HFFc6 (cell line): ENCODE measurements at regions not wholly inside any gene's neighbourhood (a gene's known extent, or its start where the extent isn't known, plus 50 kb on each side); places are given as distances from the start of the nearest gene placed in this dataset.

Source experiments
- DNase-seq: peaks from one replicate; pipeline ENCODE4 v3.0.0-alpha.2; 2018
- H3K27ac Mint-ChIP-seq: 2 replicates; pipeline ENCODE4 v1.8.0; 2020; ENCODE audit warnings: mild to moderate bottlenecking, mixed read lengths
- H3K27me3 Mint-ChIP-seq: 2 replicates; pipeline ENCODE4 v1.8.0; 2021; ENCODE audit warnings: mild to moderate bottlenecking, moderate library complexity, mixed read lengths; ENCODE audit not compliant: insufficient read depth
- H3K36me3 Mint-ChIP-seq: 2 replicates; pipeline ENCODE4 v1.8.0; 2021; ENCODE audit warnings: low read depth, mixed read lengths
- H3K4me1 Mint-ChIP-seq: 2 replicates; pipeline ENCODE4 v1.8.0; 2020; ENCODE audit warnings: low read depth, mixed read lengths
- H3K4me3 Mint-ChIP-seq: 2 replicates; pipeline ENCODE4 v1.8.0; 2020; ENCODE audit warnings: mild to moderate bottlenecking, moderate library complexity, mixed read lengths
- H3K9me3 Mint-ChIP-seq: 2 replicates; pipeline ENCODE4 v1.8.0; 2020; ENCODE audit warnings: mild to moderate bottlenecking, mixed read lengths
- TF ChIP-seq, protein P1 (sequence below): fragments of 200-600 bp; sonication (generic); IDR thresholded peaks from 2 replicates; pipeline ENCODE4 v1.5.0; 2021; ENCODE audit warnings: antibody characterized with exemption, mild to moderate bottlenecking

DNA sequence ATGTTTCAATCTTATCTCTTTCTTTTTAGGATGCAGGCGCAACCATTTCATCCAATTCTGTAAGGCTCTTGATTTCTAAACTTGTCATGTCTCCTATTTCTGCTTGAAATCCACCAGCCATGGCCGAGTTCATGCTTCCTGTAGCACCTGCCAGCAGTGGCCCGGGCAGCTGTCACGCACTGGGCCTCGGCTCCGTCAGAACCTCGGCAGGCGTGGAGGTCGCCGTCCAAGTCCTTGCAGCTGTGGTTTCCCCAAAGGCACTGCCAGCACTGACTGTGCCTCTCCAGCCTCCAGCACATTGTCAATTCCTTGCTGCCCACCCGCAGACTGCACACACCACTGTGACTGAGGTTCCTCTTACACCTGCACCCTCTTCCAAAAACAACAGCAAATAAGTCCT is 188.7 kb upstream of the SALL3 start:
- no peak for DNase-seq
- no peaks in the 10 kb centered on the region for H3K4me1 Mint-ChIP-seq
- peaks cover 2% of the 10 kb centered on the region; the same call in 1 of the 2 replicates for H3K27me3 Mint-ChIP-seq
- peaks cover 5% of the 10 kb centered on the region for H3K36me3 Mint-ChIP-seq
- H3K4me3 Mint-ChIP-seq = no peak overlapping the region
- TF ChIP-seq, protein P1, sequence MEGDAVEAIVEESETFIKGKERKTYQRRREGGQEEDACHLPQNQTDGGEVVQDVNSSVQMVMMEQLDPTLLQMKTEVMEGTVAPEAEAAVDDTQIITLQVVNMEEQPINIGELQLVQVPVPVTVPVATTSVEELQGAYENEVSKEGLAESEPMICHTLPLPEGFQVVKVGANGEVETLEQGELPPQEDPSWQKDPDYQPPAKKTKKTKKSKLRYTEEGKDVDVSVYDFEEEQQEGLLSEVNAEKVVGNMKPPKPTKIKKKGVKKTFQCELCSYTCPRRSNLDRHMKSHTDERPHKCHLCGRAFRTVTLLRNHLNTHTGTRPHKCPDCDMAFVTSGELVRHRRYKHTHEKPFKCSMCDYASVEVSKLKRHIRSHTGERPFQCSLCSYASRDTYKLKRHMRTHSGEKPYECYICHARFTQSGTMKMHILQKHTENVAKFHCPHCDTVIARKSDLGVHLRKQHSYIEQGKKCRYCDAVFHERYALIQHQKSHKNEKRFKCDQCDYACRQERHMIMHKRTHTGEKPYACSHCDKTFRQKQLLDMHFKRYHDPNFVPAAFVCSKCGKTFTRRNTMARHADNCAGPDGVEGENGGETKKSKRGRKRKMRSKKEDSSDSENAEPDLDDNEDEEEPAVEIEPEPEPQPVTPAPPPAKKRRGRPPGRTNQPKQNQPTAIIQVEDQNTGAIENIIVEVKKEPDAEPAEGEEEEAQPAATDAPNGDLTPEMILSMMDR = no peak
- no peak overlapping the region for H3K27ac Mint-ChIP-seq
- peaks cover 48% of the 10 kb centered on the region for H3K9me3 Mint-ChIP-seq

DNA sequence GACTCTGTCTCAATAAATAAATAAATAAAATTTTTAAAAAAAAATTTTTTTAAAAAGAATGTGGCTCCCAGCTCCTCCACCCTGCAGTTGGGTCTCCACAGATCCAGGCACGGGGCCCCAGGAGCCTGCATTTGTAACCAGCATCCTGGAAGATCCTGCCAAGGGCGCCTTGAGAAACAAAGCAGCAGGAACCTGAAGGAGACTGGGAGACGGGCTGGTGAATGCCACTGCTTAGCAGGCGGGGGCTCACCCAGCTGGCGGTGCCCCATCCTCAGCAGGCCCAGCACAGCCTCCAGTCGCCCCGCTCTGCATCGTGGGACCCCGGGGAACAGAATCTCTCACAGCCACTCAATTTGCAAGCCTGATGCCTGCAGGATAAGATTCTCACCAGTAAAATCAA is 187.5 kb upstream of the SALL3 start:
- DNase-seq = no peak
- no peaks in the 10 kb centered on the region for H3K4me1 Mint-ChIP-seq
- no peak overlapping the region for H3K27ac Mint-ChIP-seq
- TF ChIP-seq, protein P1 = no peak
- H3K27me3 Mint-ChIP-seq = peaks cover 7% of the 10 kb centered on the region; the same call in 1 of the 2 replicates
- peaks cover 12% of the 10 kb centered on the region for H3K36me3 Mint-ChIP-seq
- no peak overlapping the region for H3K4me3 Mint-ChIP-seq
- H3K9me3 Mint-ChIP-seq = peaks cover 52% of the 10 kb centered on the region

DNA sequence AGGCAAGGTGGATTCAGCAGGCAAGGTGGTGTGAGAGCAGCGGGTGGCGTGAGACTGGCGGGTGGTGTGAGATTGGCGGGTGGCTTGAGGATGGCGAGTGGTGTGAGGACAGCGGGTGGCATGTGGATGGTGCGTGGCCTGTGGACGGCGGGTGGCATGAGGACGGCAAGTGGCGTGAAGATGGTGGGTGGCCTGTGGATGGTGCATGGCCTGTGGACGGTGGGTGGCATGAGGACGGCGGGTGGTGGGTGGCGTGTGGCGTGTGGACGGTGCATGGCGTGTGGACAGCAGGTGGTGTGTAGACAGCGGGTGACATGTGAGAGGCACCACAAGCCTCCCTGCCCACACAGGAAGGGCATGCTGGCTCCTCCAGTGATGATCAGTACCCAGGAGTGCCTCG is 186.9 kb upstream of the SALL3 start:
- no peak for DNase-seq
- H3K27me3 Mint-ChIP-seq = peaks cover 7% of the 10 kb centered on the region; the same call in 1 of the 2 replicates
- peaks cover 12% of the 10 kb centered on the region for H3K36me3 Mint-ChIP-seq
- no peaks in the 10 kb centered on the region for H3K4me1 Mint-ChIP-seq
- TF ChIP-seq, protein P1 = no peak
- no peak overlapping the region for H3K27ac Mint-ChIP-seq
- no peak overlapping the region for H3K4me3 Mint-ChIP-seq
- peaks cover 53% of the 10 kb centered on the region for H3K9me3 Mint-ChIP-seq

DNA sequence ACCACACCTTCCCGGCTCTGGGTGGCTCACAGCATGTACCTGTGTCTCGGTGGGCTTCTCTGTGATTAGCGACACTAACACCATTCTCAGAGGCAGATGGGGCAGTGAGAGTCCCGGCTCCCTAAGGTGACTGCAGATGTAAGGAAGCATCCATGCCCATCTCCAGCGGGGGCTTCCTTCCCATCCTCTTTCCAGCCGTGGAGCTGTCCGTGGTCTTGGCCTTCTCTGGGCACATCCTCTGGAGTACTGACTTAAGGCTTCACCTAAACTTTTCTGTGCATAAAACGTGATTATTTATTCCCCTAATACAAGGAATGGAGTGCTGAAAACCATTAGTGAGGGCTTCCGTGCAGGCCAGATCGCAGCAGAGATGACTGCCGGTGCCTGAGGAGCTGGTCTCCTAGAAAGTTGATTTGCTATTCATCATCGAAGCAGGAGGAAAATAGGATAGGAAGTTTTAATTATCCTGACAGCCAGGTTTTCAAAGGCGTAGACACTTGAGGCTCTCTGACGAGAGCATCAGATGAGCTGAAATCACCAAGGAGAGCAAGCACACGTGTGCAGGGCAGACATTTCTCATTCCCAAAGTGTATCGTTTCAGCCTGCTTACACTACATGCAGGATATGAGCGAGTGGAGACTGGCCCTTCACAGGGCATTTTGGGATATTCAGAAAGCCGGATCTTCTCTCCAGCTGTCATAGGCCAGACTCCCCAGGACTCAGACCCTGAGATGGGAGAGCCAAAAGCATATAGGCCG is 186.1 kb upstream of the SALL3 start:
- no peak overlapping the region for H3K4me3 Mint-ChIP-seq

DNA sequence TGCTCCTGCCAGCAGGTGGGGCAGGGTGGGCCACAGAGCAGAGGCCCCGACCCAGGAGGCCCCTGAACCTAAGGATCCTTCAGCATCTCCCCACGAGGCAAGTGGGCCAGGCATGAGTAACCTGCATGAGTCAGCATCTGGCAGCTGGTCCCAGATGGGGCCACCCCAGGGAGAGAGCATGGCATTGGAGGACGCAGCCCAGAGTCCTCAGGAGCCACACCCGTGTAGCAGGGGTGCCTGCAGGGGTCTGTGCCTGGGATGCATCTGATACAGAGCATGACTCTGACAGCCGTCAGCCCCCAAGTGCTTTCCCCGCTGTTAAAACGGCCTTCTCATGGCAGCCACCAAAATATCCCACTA is 185.6 kb upstream of the SALL3 start:
- Mint-ChIP-seq H3K4me3 (no peak overlapping the region), H3K36me3 (peaks cover 12% of the 10 kb centered on the region), H3K9me3 (peaks cover 52% of the 10 kb centered on the region), H3K4me1 (no peaks in the 10 kb centered on the region), H3K27ac (no peak overlapping the region), H3K27me3 (peaks cover 7% of the 10 kb centered on the region; the same call in 1 of the 2 replicates)
- TF ChIP-seq, protein P1 = no peak
- no peak for DNase-seq

More for the DNA sequence above, 186.1 kb upstream of the SALL3 start:
- TF ChIP-seq, protein P1 = no peak
- peaks cover 51% of the 10 kb centered on the region for H3K9me3 Mint-ChIP-seq
- peaks cover 7% of the 10 kb centered on the region; the same call in 1 of the 2 replicates for H3K27me3 Mint-ChIP-seq
- no peak for DNase-seq
- H3K27ac Mint-ChIP-seq = no peak overlapping the region
- H3K36me3 Mint-ChIP-seq = peaks cover 12% of the 10 kb centered on the region
- no peaks in the 10 kb centered on the region for H3K4me1 Mint-ChIP-seq
